H9 (cell line): ENCODE measurements at regions not wholly inside any gene's neighbourhood (a gene's known extent, or its start where the extent isn't known, plus 50 kb on each side); places are given as distances from the start of the nearest gene placed in this dataset.

Source experiments
- DNase-seq: peaks from one replicate; pipeline ENCODE4 v3.0.0-alpha.2; 2017
- H2AFZ ChIP-seq: one replicate; pipeline ENCODE4 v1.6.1; 2013; ENCODE audit warnings: mild to moderate bottlenecking, low read length, control low read depth, moderate library complexity
- H2AK5ac ChIP-seq: 2 replicates; pipeline ENCODE4 v1.6.1; 2013; ENCODE audit warnings: low read length, control low read depth, mixed read lengths; ENCODE audit not compliant: insufficient read length
- H2BK120ac ChIP-seq: one replicate; pipeline ENCODE4 v1.6.1; 2013; ENCODE audit warnings: low read depth, mild to moderate bottlenecking, low read length, control low read depth, inconsistent platforms; ENCODE audit not compliant: poor library complexity, severe bottlenecking
- H2BK12ac ChIP-seq: 2 replicates; pipeline ENCODE4 v1.6.1; 2013; ENCODE audit warnings: low read length, control low read depth, mixed read lengths, low read depth; ENCODE audit not compliant: insufficient read length
- H2BK15ac ChIP-seq: 2 replicates; pipeline ENCODE4 v1.6.1; 2013; ENCODE audit warnings: low read depth, low read length, control low read depth
- H2BK20ac ChIP-seq: one replicate; pipeline ENCODE4 v1.6.1; 2013; ENCODE audit warnings: low read depth, mild to moderate bottlenecking, low read length, control low read depth, inconsistent platforms; ENCODE audit not compliant: poor library complexity, severe bottlenecking
- H2BK5ac ChIP-seq: 2 replicates; pipeline ENCODE4 v1.6.1; 2013; ENCODE audit warnings: low read length, control low read depth, mixed read lengths; ENCODE audit not compliant: insufficient read length
- H3K14ac ChIP-seq: 2 replicates; pipeline ENCODE4 v1.6.1; 2013; ENCODE audit warnings: low read length, control low read depth; ENCODE audit not compliant: insufficient read depth
- H3K18ac ChIP-seq: 2 replicates; pipeline ENCODE4 v1.6.1; 2013; ENCODE audit warnings: low read depth, mild to moderate bottlenecking, mixed read lengths, low read length, control low read depth; ENCODE audit not compliant: insufficient read length
- H3K23ac ChIP-seq: 2 replicates; pipeline ENCODE4 v1.6.1; 2013; ENCODE audit warnings: low read length, control low read depth, mixed read lengths, low read depth; ENCODE audit not compliant: insufficient read length
- H3K23me2 ChIP-seq: 2 replicates; pipeline ENCODE4 v1.6.1; 2013; ENCODE audit warnings: low read depth, mild to moderate bottlenecking, mixed read lengths, low read length, control low read depth; ENCODE audit not compliant: insufficient read length, poor library complexity, severe bottlenecking
- H3K27ac ChIP-seq: 2 replicates; pipeline ENCODE4 v1.5.1; 2013; ENCODE audit warnings: low read length, control low read depth, mixed read lengths, low read depth; ENCODE audit not compliant: insufficient read length
- H3K27me3 ChIP-seq: 2 replicates; pipeline ENCODE4 v1.6.1; 2013; ENCODE audit warnings: low read length, control low read depth, inconsistent platforms; ENCODE audit not compliant: insufficient read depth
- H3K4ac ChIP-seq: 2 replicates; pipeline ENCODE4 v1.6.1; 2013; ENCODE audit warnings: low read depth, mild to moderate bottlenecking, control low read depth, inconsistent platforms, low read length, moderate library complexity
- H3K4me1 ChIP-seq: 2 replicates; pipeline ENCODE4 v1.6.1; 2013; ENCODE audit warnings: low read length, control low read depth, inconsistent platforms; ENCODE audit not compliant: insufficient read depth
- H3K4me2 ChIP-seq: 2 replicates; pipeline ENCODE4 v1.6.1; 2013; ENCODE audit warnings: low read length, control low read depth, mixed read lengths; ENCODE audit not compliant: insufficient read length, insufficient read depth
- H3K56ac ChIP-seq: 2 replicates; pipeline ENCODE4 v1.6.1; 2013; ENCODE audit warnings: low read depth, mild to moderate bottlenecking, mixed read lengths, low read length, control low read depth; ENCODE audit not compliant: insufficient read length
- H3K79me1 ChIP-seq: 2 replicates; pipeline ENCODE4 v1.6.1; 2013; ENCODE audit warnings: low read depth, mild to moderate bottlenecking, moderate library complexity, low read length, control low read depth, inconsistent platforms; ENCODE audit not compliant: insufficient read depth, poor library complexity, severe bottlenecking
- H3K79me2 ChIP-seq: 2 replicates; pipeline ENCODE4 v1.6.1; 2013; ENCODE audit warnings: low read length, control low read depth, inconsistent platforms; ENCODE audit not compliant: insufficient read depth
- H3K9ac ChIP-seq: 2 replicates; pipeline ENCODE4 v1.6.1; 2013; ENCODE audit warnings: low read length, control low read depth, mixed read lengths; ENCODE audit not compliant: insufficient read length; ENCODE audit errors: extremely low read depth
- H3K9me3 ChIP-seq: one replicate; pipeline ENCODE4 v1.6.1; 2013; ENCODE audit warnings: low read depth, low read length, inconsistent platforms; ENCODE audit not compliant: control insufficient read depth
- H3T11ph ChIP-seq: one replicate; pipeline ENCODE4 v1.6.1; 2013; ENCODE audit warnings: mild to moderate bottlenecking, low read length, control low read depth, inconsistent platforms
- H4K20me1 ChIP-seq: one replicate; pipeline ENCODE4 v1.6.1; 2013; ENCODE audit not compliant: control insufficient read depth, insufficient read length, insufficient read depth
- H4K5ac ChIP-seq: 2 replicates; pipeline ENCODE4 v1.6.1; 2013; ENCODE audit warnings: low read depth, mild to moderate bottlenecking, mixed read lengths, low read length, control low read depth; ENCODE audit not compliant: insufficient read length
- H4K8ac ChIP-seq: replicated peaks from 2 replicates; pipeline ENCODE4 v1.6.1; 2013; ENCODE audit warnings: low read length, control low read depth, mixed read lengths, low read depth; ENCODE audit not compliant: insufficient read length
- H4K91ac ChIP-seq: 2 replicates; pipeline ENCODE4 v1.6.1; 2013; ENCODE audit warnings: low read depth, mild to moderate bottlenecking, moderate library complexity, mixed read lengths, low read length, control low read depth; ENCODE audit not compliant: insufficient read length
- H3K27ac Mint-ChIP-seq, 3 experiments: 2 replicates in 2 of 3; 3 replicates in 1 of 3; pipeline ENCODE4 v1.8.0; 2020 to 2021; ENCODE audit warnings: mixed read lengths in 3 of 3, mild to moderate bottlenecking in 1 of 3, moderate library complexity in 1 of 3
- H3K27me3 Mint-ChIP-seq: 2 replicates; pipeline ENCODE4 v1.8.0; 2021; ENCODE audit warnings: low read depth, mild to moderate bottlenecking, moderate library complexity, mixed read lengths
- H3K36me3 Mint-ChIP-seq, 3 experiments: 2 replicates in 2 of 3; 3 replicates in 1 of 3; pipeline ENCODE4 v1.8.0; 2020 to 2021; ENCODE audit warnings: low read depth in 3 of 3, mixed read lengths in 3 of 3; ENCODE audit not compliant: insufficient read depth in 1 of 3
- H3K4me1 Mint-ChIP-seq, 2 experiments: 2 replicates each; pipeline ENCODE4 v1.8.0; 2020; ENCODE audit warnings: mixed read lengths in 2 of 2
- H3K4me3 Mint-ChIP-seq, 2 experiments: 2 replicates in 1 of 2; 3 replicates in 1 of 2; pipeline ENCODE4 v1.8.0; 2020 to 2021; ENCODE audit warnings: mild to moderate bottlenecking in 2 of 2, mixed read lengths in 2 of 2, moderate library complexity in 1 of 2
- H3K9me3 Mint-ChIP-seq, 2 experiments: 2 replicates in 1 of 2; 3 replicates in 1 of 2; pipeline ENCODE4 v1.8.0; 2020; ENCODE audit warnings: mild to moderate bottlenecking in 2 of 2, mixed read lengths in 2 of 2, moderate library complexity in 1 of 2
- WGBS: extraction: QIAGEN DNeasy Blood & Tissue Kit; methylation state at CpG from one replicate; pipeline ENCODE4 v1.1.7; 2013; ENCODE audit warnings: missing lambda C conversion rate, low lambda C conversion rate, mixed read lengths; ENCODE audit not compliant: insufficient read length; ENCODE audit errors: extremely low coverage; 5-methylcytosine and 5-hydroxymethylcytosine counted together
- TF ChIP-seq, protein P1 (sequence below): fragments of 200-600 bp; sonication (generic); conservative IDR thresholded peaks from 3 replicates; pipeline ENCODE4 v1.8.0; 2021; ENCODE audit warnings: antibody characterized with exemption, mild to moderate bottlenecking

GRCh38 chr3:152938974-152939636, 104.2 kb downstream of the P2RY1 start:
- Histone ChIP-seq H3K4me2 (no peak overlapping the region), H4K20me1 (no peaks in the 10 kb centered on the region), H2BK20ac (no peak overlapping the region), H3K79me1 (no peaks in the 10 kb centered on the region), H2BK15ac (no peak overlapping the region), H3K79me2 (no peaks in the 10 kb centered on the region), H2BK5ac (no peak overlapping the region), H2AK5ac (no peak overlapping the region), H3K14ac (no peak overlapping the region), H3K4ac (no peak overlapping the region), H4K8ac (no peak overlapping the region), H3K18ac (no peak overlapping the region), H3K4me1 (no peaks in the 10 kb centered on the region), H3K27me3 (no peaks in the 10 kb centered on the region), H3K23me2 (no peaks in the 10 kb centered on the region), H4K5ac (no peak overlapping the region), H3K56ac (no peak overlapping the region), H2BK120ac (no peak overlapping the region), H3K23ac (no peak overlapping the region), H3T11ph (no peak overlapping the region), H2BK12ac (no peak overlapping the region), H3K9me3 (no peaks in the 10 kb centered on the region), H3K27ac (no peak overlapping the region), H3K9ac (no peak overlapping the region), H4K91ac (no peak overlapping the region), H2AFZ (no peak overlapping the region)
- Mint-ChIP-seq H3K4me3 (no peak overlapping the region), H3K4me1 (peaks cover 4 to 6% of the 10 kb centered on the region in 2 experiments), H3K9me3 (no peaks in the 10 kb centered on the region), H3K36me3 (no peaks in the 10 kb centered on the region), H3K27ac (no peak overlapping the region), H3K27me3 (no peaks in the 10 kb centered on the region)
- no CpG with 5 or more reads among the region's 1 CpG for WGBS
- TF ChIP-seq, protein P1, sequence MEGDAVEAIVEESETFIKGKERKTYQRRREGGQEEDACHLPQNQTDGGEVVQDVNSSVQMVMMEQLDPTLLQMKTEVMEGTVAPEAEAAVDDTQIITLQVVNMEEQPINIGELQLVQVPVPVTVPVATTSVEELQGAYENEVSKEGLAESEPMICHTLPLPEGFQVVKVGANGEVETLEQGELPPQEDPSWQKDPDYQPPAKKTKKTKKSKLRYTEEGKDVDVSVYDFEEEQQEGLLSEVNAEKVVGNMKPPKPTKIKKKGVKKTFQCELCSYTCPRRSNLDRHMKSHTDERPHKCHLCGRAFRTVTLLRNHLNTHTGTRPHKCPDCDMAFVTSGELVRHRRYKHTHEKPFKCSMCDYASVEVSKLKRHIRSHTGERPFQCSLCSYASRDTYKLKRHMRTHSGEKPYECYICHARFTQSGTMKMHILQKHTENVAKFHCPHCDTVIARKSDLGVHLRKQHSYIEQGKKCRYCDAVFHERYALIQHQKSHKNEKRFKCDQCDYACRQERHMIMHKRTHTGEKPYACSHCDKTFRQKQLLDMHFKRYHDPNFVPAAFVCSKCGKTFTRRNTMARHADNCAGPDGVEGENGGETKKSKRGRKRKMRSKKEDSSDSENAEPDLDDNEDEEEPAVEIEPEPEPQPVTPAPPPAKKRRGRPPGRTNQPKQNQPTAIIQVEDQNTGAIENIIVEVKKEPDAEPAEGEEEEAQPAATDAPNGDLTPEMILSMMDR, result peak; percentile 38
- DNase-seq, result no peak
